ENCODE measurements at regions not wholly inside any gene's neighbourhood (a gene's known extent, or its start where the extent isn't known, plus 50 kb on each side); places are given as distances from the start of the nearest gene placed in this dataset.
"Not testable (repeated sequence)": the region's sequence is repeated elsewhere in the genome, so short reads cannot be mapped to it uniquely, and the experiment has no call there.

- no peak overlapping the region for H3K27ac ChIP-seq
- no peaks in the 10 kb centered on the region for H3K36me3 ChIP-seq
- TF ChIP-seq CTCF (IDR thresholded peaks at IDR 0.05; ENCODE audit: low read depth, low read length), result no peak
- no peaks in the 10 kb centered on the region for H3K9me3 ChIP-seq (ENCODE audit: severe bottlenecking)
- H3K27me3 ChIP-seq (ENCODE audit: insufficient read depth, low read depth, severe bottlenecking), result no peaks in the 10 kb centered on the region
- H3K4me3 ChIP-seq (ENCODE audit: low read depth, low read length), result no peak overlapping the region
- no peak for DNase-seq
These were observed 1003.2 kb upstream of the PCDH20 start for GRCh38 chr13:62418872-62419271.

- Histone ChIP-seq H3K27me3 (ENCODE audit: insufficient read depth, low read depth, severe bottlenecking) (no peaks in the 10 kb centered on the region), H3K9me3 (ENCODE audit: severe bottlenecking) (no peaks in the 10 kb centered on the region), H3K4me3 (ENCODE audit: low read depth, low read length) (no peak overlapping the region), H3K27ac (no peak overlapping the region), H3K36me3 (no peaks in the 10 kb centered on the region)
- DNase-seq, result no peak
- no peak for TF ChIP-seq CTCF (IDR thresholded peaks at IDR 0.05; ENCODE audit: low read depth, low read length)
These were observed 1002.7 kb upstream of the PCDH20 start for GRCh38 chr13:62418376-62418775.

DNA sequence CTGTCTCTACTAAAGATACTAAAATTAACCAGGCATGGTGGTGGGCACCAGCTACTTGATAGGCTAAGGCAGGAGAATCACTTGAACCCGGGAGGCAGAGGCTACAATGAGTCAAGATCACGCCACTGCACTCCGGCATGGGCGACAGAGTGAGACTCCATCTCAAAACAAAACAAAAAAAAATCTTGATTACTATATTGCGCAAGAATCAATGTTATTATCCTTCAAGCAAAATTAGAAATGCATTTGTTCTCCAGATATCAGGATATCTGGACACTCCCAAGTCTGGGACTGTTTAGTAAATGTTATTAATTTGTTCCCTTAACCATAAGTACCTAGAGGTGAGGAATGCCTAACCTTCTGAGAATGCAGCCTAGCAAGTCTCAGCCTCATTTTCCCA lies 992.2 kb upstream of the PCDH20 start:
- no peaks in the 10 kb centered on the region for H3K27me3 ChIP-seq (ENCODE audit: insufficient read depth, low read depth, severe bottlenecking)
- DNase-seq, result no peak
- no peak overlapping the region for H3K27ac ChIP-seq

GRCh38 chr13:62388515-62388914 lies 972.9 kb upstream of the PCDH20 start:
- no peak overlapping the region for H3K27ac ChIP-seq
- no peak overlapping the region for H3K4me3 ChIP-seq (ENCODE audit: low read depth, low read length)
- no peak for DNase-seq
- H3K27me3 ChIP-seq (ENCODE audit: insufficient read depth, low read depth, severe bottlenecking), result no peaks in the 10 kb centered on the region
- TF ChIP-seq CTCF (IDR thresholded peaks at IDR 0.05; ENCODE audit: low read depth, low read length), result no peak
- no peaks in the 10 kb centered on the region for H3K9me3 ChIP-seq (ENCODE audit: severe bottlenecking)
- no peaks in the 10 kb centered on the region for H3K36me3 ChIP-seq

More for the DNA sequence above, 992.2 kb upstream of the PCDH20 start:
- Histone ChIP-seq H3K4me3 (ENCODE audit: low read depth, low read length) (no peak overlapping the region), H3K36me3 (no peaks in the 10 kb centered on the region), H3K9me3 (ENCODE audit: severe bottlenecking) (no peaks in the 10 kb centered on the region)
- TF ChIP-seq CTCF (IDR thresholded peaks at IDR 0.05; ENCODE audit: low read depth, low read length), result no peak

GRCh38 chr13:62387647-62388046 lies 972.0 kb upstream of the PCDH20 start:
- no peaks in the 10 kb centered on the region for H3K27me3 ChIP-seq (ENCODE audit: insufficient read depth, low read depth, severe bottlenecking)
- DNase-seq, result no peak
- TF ChIP-seq CTCF (IDR thresholded peaks at IDR 0.05; ENCODE audit: low read depth, low read length), result no peak
- H3K4me3 ChIP-seq (ENCODE audit: low read depth, low read length), result no peak overlapping the region
- no peaks in the 10 kb centered on the region for H3K36me3 ChIP-seq
- H3K27ac ChIP-seq, result no peak overlapping the region
- no peaks in the 10 kb centered on the region for H3K9me3 ChIP-seq (ENCODE audit: severe bottlenecking)

- H3K9me3 ChIP-seq (ENCODE audit: severe bottlenecking); DNase-seq; H3K27ac ChIP-seq; H3K27me3 ChIP-seq (ENCODE audit: insufficient read depth, low read depth, severe bottlenecking); H3K36me3 ChIP-seq; H3K4me3 ChIP-seq (ENCODE audit: low read depth, low read length): not testable (repeated sequence)
These were observed 963.6 kb upstream of the PCDH20 start for GRCh38 chr13:62379241-62379640.
